ENCODE measurements at regions not wholly inside any gene's neighbourhood (a gene's known extent, or its start where the extent isn't known, plus 50 kb on each side); places are given as distances from the start of the nearest gene placed in this dataset.
"Not testable (repeated sequence)": the region's sequence is repeated elsewhere in the genome, so short reads cannot be mapped to it uniquely, and the experiment has no call there.

- ChIA-PET CTCF (interaction anchor here (0.6 kb wide), 1 partner anchor 65 kb away, joined by 3 read pairs; no protein-coding TSS in a partner anchor), POLR2A (ENCODE audit: low non-redundant PET) (no interaction called here)
- peak; percentile 52 for DNase-seq (ENCODE audit: low spot score)
- no peak overlapping the region for H3K27ac ChIP-seq
- no peak for TF ChIP-seq CTCF (conservative IDR thresholded peaks at IDR 0.05; ENCODE audit: low read depth)
Observed at GRCh38 chr6:18654821-18655220, 267.7 kb downstream of the RNF144B start.

GRCh38 chr6:18656506-18656905 lies 269.4 kb downstream of the RNF144B start:
- CTCF ChIA-PET: interaction anchor here (0.7 kb wide), 1 partner anchor 267 kb away, joined by 3 read pairs; no protein-coding TSS in a partner anchor
- no peak for DNase-seq (ENCODE audit: low spot score)
- POLR2A ChIA-PET (ENCODE audit: low non-redundant PET): no interaction called here
- TF ChIP-seq CTCF (conservative IDR thresholded peaks at IDR 0.05; ENCODE audit: low read depth): no peak
- H3K27ac ChIP-seq: no peak overlapping the region

GRCh38 chr6:18659994-18660393 lies 272.8 kb downstream of the RNF144B start:
- CTCF ChIA-PET; DNase-seq (ENCODE audit: low spot score); H3K27ac ChIP-seq; POLR2A ChIA-PET (ENCODE audit: low non-redundant PET): not testable (repeated sequence)

- DNase-seq (ENCODE audit: low spot score): no peak
Observed at GRCh38 chr6:18663011-18663410, 275.9 kb downstream of the RNF144B start.

GRCh38 chr6:18664401-18664800 lies 277.3 kb downstream of the RNF144B start:
- ChIA-PET CTCF (no interaction called here), POLR2A (ENCODE audit: low non-redundant PET) (no interaction called here)
- DNase-seq (ENCODE audit: low spot score): no peak
- TF ChIP-seq CTCF (conservative IDR thresholded peaks at IDR 0.05; ENCODE audit: low read depth): no peak
- H3K27ac ChIP-seq: no peak overlapping the region

More at GRCh38 chr6:18663011-18663410, 275.9 kb downstream of the RNF144B start:
- CTCF ChIA-PET: interaction anchor here (0.6 kb wide), 1 partner anchor 66 kb away, joined by 3 read pairs; no protein-coding TSS in a partner anchor
- H3K27ac ChIP-seq: no peak overlapping the region
- no peak for TF ChIP-seq CTCF (conservative IDR thresholded peaks at IDR 0.05; ENCODE audit: low read depth)
- POLR2A ChIA-PET (ENCODE audit: low non-redundant PET): no interaction called here

- DNase-seq (ENCODE audit: low spot score): no peak
- ChIA-PET POLR2A (ENCODE audit: low non-redundant PET) (no interaction called here), CTCF (no interaction called here)
- TF ChIP-seq CTCF (conservative IDR thresholded peaks at IDR 0.05; ENCODE audit: low read depth): no peak
- H3K27ac ChIP-seq: no peak overlapping the region
Observed at GRCh38 chr6:18667612-18668011, 280.5 kb downstream of the RNF144B start.

- ChIA-PET CTCF (no interaction called here), POLR2A (ENCODE audit: low non-redundant PET) (no interaction called here)
- no peak overlapping the region for H3K27ac ChIP-seq
- TF ChIP-seq CTCF (conservative IDR thresholded peaks at IDR 0.05; ENCODE audit: low read depth): no peak
- DNase-seq (ENCODE audit: low spot score): no peak
Observed at GRCh38 chr6:18668994-18669393, 281.8 kb downstream of the RNF144B start.

Data from RWPE1 (cell line).